ENCODE measurements at regions not wholly inside any gene's neighbourhood (a gene's known extent, or its start where the extent isn't known, plus 50 kb on each side); places are given as distances from the start of the nearest gene placed in this dataset.

- no peak for TF ChIP-seq AR (CRISPR knock-in tag; IDR thresholded peaks at IDR 0.05)
- no peak for TF ChIP-seq GTF2I (CRISPR knock-in tag; conservative IDR thresholded peaks at IDR 0.05)
- no peak for TF ChIP-seq ZNF317 (CRISPR knock-in tag; IDR thresholded peaks at IDR 0.05; ENCODE audit: borderline replicate concordance, low read depth)
- TF ChIP-seq TP53 (CRISPR knock-in tag; IDR thresholded peaks at IDR 0.05), result no peak
Measured at GRCh38 chrX:140393507-140393906, 111.4 kb downstream of the SOX3 start (continued).

- Mint-ChIP-seq H3K4me1 (0 out of 2 replicates have a peak, but pooled peaks cover 5% of the 10 kb centered on the region), H3K36me3 (no peaks in the 10 kb centered on the region), H3K4me3 (no peak overlapping the region), H3K27me3 (ENCODE audit: low read depth) (no peaks in the 10 kb centered on the region; the same call in 1 of the 2 replicates), H3K27ac (no peak overlapping the region), H3K9me3 (no peaks in the 10 kb centered on the region)
- ChIA-PET CTCF (no interaction called here), POLR2A (no interaction called here)
- ATAC-seq (no peak), DNase-seq (ENCODE audit: low spot score) (no peak)
- no peak for TF ChIP-seq SMAD3 (CRISPR knock-in tag; IDR thresholded peaks at IDR 0.05; ENCODE audit: borderline replicate concordance)
- no peak for TF ChIP-seq E2F4 (CRISPR knock-in tag; IDR thresholded peaks at IDR 0.05; ENCODE audit: borderline replicate concordance, low read depth)
- no peak for TF ChIP-seq OVOL2 (CRISPR knock-in tag; IDR thresholded peaks at IDR 0.05; ENCODE audit: borderline replicate concordance)
- no peak for TF ChIP-seq SOX15 (CRISPR knock-in tag; IDR thresholded peaks at IDR 0.05)
- TF ChIP-seq ETV6 (CRISPR knock-in tag; IDR thresholded peaks at IDR 0.05), result no peak
- no peak for TF ChIP-seq ZNF121 (CRISPR knock-in tag; IDR thresholded peaks at IDR 0.05)
- no peak for TF ChIP-seq CREB1 (CRISPR knock-in tag; IDR thresholded peaks at IDR 0.05)
- TF ChIP-seq, protein P1, sequence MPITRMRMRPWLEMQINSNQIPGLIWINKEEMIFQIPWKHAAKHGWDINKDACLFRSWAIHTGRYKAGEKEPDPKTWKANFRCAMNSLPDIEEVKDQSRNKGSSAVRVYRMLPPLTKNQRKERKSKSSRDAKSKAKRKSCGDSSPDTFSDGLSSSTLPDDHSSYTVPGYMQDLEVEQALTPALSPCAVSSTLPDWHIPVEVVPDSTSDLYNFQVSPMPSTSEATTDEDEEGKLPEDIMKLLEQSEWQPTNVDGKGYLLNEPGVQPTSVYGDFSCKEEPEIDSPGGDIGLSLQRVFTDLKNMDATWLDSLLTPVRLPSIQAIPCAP (CRISPR knock-in tag; IDR thresholded peaks at IDR 0.05), result no peak
- no peak for TF ChIP-seq SMAD4 (CRISPR knock-in tag; IDR thresholded peaks at IDR 0.05)
- no peak for TF ChIP-seq ZNF232 (CRISPR knock-in tag; IDR thresholded peaks at IDR 0.05)
- TF ChIP-seq, protein P2, sequence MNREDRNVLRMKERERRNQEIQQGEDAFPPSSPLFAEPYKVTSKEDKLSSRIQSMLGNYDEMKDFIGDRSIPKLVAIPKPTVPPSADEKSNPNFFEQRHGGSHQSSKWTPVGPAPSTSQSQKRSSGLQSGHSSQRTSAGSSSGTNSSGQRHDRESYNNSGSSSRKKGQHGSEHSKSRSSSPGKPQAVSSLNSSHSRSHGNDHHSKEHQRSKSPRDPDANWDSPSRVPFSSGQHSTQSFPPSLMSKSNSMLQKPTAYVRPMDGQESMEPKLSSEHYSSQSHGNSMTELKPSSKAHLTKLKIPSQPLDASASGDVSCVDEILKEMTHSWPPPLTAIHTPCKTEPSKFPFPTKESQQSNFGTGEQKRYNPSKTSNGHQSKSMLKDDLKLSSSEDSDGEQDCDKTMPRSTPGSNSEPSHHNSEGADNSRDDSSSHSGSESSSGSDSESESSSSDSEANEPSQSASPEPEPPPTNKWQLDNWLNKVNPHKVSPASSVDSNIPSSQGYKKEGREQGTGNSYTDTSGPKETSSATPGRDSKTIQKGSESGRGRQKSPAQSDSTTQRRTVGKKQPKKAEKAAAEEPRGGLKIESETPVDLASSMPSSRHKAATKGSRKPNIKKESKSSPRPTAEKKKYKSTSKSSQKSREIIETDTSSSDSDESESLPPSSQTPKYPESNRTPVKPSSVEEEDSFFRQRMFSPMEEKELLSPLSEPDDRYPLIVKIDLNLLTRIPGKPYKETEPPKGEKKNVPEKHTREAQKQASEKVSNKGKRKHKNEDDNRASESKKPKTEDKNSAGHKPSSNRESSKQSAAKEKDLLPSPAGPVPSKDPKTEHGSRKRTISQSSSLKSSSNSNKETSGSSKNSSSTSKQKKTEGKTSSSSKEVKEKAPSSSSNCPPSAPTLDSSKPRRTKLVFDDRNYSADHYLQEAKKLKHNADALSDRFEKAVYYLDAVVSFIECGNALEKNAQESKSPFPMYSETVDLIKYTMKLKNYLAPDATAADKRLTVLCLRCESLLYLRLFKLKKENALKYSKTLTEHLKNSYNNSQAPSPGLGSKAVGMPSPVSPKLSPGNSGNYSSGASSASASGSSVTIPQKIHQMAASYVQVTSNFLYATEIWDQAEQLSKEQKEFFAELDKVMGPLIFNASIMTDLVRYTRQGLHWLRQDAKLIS (CRISPR knock-in tag; IDR thresholded peaks at IDR 0.05; ENCODE audit: borderline replicate concordance), result no peak
- TF ChIP-seq ZNF396 (CRISPR knock-in tag; IDR thresholded peaks at IDR 0.05; ENCODE audit: borderline replicate concordance), result no peak
- no peak for TF ChIP-seq ARID4B (CRISPR knock-in tag; IDR thresholded peaks at IDR 0.05; ENCODE audit: borderline replicate concordance)
- TF ChIP-seq MXD4 (CRISPR knock-in tag; IDR thresholded peaks at IDR 0.05; ENCODE audit: borderline replicate concordance), result no peak
Measured at GRCh38 chrX:140391313-140391712, 113.6 kb downstream of the SOX3 start.

Data from WTC11 (cell line).